ENCODE measurements at regions not wholly inside any gene's neighbourhood (a gene's known extent, or its start where the extent isn't known, plus 50 kb on each side); places are given as distances from the start of the nearest gene placed in this dataset.
"Not testable (repeated sequence)": the region's sequence is repeated elsewhere in the genome, so short reads cannot be mapped to it uniquely, and the experiment has no call there.

DNA sequence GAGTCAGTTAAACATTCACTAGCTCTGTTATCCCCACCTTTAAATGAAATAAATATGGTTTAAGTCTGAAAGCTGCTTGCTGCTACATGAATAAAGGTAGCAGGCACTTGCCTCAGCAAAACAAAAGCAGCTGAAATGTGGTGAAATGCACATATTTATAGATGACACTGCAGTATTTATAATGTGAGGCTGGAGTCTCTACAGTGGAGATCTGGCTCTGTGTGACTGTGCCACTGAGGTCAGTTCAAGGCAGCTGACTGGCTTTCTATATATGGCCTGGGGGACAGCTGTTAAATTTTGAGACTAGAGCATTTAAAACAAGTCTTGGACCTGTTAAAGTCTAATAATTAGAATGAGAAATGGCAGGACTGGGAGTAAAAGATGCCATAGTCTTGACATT is 859.6 kb upstream of the SEMA6A start:
- no peak for DNase-seq (ENCODE audit: low spot score)

GRCh38 chr5:117433818-117434217 is 859.2 kb upstream of the SEMA6A start:
- DNase-seq (ENCODE audit: low spot score), result no peak

DNA sequence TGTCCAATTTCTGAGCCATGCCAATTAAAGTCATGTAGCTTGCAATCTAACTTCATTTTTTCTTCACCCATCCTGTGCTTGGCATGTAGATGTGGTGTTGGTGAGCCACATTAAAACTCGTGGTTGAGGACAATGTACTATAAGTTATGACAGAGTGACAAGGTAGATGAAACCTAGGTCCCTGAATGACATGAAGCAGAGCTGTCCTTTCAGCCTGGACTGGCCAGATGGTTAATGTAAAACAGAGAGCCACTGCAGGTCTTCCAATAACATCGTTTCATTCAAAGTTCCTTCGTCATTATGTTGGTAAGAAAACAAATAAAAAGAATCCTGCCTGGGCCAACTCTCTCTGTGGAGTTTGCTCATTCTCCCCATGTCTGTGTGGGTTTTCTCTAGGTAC is 856.5 kb upstream of the SEMA6A start:
- DNase-seq (ENCODE audit: low spot score), result no peak

GRCh38 chr5:117425163-117425562 is 850.5 kb upstream of the SEMA6A start:
- DNase-seq (ENCODE audit: low spot score), result no peak

DNA sequence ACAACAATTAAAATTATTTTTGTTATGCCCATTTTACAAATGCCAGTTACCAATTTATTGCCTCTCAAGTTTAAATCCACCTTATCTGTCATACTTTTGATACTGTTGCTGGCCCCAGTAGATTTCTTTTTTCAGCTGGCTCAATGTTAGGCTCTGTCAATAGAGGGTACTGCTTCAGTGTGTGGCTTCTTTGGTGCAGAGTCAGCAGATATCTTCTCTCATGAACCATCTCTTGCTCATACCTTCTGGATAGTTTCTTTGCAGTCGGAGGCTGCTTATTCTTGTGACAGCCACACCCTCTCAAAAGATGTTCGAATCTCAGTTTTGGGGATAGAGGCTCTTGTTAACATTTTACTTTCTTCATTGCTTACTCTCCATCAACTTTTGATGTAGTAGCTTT is 849.9 kb upstream of the SEMA6A start:
- no peak for DNase-seq (ENCODE audit: low spot score)

DNA sequence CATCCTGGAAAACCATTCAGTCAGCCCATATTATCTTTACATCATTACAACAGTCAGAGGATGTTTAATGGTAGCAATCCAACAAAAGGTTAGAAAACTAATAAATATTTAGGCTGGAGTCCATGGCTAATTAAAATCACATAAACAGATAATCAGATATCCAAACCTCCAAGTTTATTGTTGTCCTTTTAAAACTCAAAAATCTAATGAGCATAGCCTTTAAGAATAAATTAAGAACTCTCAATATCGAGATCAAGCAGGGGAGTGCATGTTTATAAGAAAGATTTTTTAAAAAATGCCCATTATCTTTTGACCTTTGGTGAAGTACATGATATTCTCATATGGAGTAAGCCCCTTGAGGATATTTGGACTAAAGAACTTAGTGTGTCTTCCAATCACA is 842.9 kb upstream of the SEMA6A start:
- no peak for DNase-seq (ENCODE audit: low spot score)

- DNase-seq (ENCODE audit: low spot score), result no peak
Observed at GRCh38 chr5:117414926-117415325, 840.3 kb upstream of the SEMA6A start.

DNA sequence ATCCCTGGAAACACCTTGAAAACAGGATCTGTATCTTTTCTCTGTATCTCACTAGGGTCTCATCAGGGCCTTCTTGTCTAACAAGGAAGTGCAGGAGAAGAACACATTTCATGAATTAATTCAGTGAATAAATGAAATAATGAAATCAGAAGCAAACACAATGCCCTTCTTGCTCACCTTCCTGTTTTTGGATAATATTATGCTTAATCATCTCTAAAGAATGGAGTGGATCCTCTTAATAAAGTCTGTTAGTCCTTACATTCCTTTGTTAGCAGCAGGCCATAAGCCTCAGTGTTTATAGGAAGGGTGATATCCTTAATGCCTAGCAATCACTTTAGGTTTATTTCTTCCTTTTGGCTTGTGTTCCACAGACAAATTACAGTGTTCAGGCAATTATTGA is 837.1 kb upstream of the SEMA6A start:
- no peak for DNase-seq (ENCODE audit: low spot score)

- DNase-seq (ENCODE audit: low spot score), result no peak
Observed at GRCh38 chr5:117405197-117405596, 830.6 kb upstream of the SEMA6A start.

- DNase-seq (ENCODE audit: low spot score), result no peak
Observed at GRCh38 chr5:117394506-117395157, 820.0 kb upstream of the SEMA6A start.

GRCh38 chr5:117393125-117393524 is 818.5 kb upstream of the SEMA6A start:
- DNase-seq (ENCODE audit: low spot score), result no peak

DNA sequence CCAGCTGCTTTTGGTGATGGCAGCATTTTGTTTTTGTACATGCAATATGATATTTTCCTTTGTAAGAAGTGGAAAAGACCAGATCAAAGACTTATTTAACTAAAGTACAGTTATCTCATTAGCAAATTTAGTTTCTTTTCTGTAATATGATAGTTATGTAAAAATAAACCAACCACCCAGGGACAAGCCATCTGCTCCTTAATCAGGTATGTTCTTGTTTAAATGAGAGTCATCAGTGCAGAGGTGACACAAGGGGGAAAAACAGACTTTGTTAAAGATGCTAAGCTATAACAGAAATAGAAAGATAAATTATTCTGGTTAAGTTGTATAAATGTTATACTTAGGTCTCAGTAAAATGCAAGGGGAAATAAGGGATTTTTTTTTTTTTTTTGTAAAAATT is 805.7 kb upstream of the SEMA6A start:
- DNase-seq (ENCODE audit: low spot score), result no peak

DNA sequence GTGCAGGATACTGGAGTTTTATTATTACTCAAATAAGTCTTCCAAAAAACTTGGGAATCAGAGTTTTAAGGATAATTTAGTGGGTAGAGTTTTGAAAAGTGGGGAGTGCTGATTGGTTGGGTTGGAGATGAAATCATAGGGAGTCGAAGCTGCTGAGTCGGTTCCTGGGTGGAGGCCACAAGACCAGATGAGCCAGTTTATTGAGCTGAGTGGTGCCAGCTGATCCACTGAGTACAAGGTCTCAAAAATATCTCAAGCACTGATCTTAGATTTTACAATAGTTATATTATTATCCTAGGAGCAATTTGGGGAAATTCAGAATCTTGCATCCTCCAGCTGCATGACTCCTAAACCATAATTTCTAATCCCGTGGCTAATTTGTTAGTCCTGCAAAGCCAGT is 804.9 kb upstream of the SEMA6A start:
- no peak for DNase-seq (ENCODE audit: low spot score)

- no peak for DNase-seq (ENCODE audit: low spot score)
Observed at GRCh38 chr5:117376748-117377147, 802.1 kb upstream of the SEMA6A start.

DNA sequence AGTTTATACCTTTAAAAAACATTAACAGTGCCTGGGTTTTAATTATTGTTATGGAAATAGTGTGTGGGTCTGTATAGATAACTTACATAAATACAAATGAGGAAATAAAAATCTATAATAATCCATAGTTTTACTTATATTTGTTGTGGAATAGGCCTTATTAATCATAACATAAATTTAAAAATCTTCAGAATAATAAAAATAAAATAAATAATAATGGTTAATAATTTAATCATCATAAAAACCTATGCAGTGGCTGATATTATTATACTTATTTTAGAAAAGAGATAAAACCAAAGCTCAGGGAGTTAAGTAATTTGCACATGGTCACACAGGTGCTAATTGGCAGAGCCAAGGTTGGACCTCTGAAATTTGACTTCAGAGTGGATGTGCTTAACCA is 785.3 kb upstream of the SEMA6A start:
- DNase-seq (ENCODE audit: low spot score), result no peak

DNA sequence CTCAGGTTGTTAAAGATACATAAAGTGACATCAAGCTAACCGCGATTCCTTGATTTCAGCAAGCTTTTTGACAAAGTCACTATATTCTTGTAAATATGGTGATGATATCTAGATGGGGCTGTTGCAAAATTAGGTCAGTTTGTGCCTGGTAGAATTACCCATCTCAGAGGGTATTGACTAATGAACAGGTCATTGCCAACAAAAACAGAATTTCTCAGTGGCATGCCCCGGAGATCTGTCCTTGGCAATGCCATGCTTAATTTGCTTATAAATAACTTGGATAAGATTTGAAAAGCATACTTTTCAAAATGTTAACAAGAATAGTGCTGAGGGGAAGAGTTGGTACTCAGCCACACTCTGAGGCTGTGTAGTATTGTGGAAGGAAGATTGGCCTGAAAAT is 783.3 kb upstream of the SEMA6A start:
- DNase-seq (ENCODE audit: low spot score), result no peak

GRCh38 chr5:117347280-117347679 is 772.7 kb upstream of the SEMA6A start:
- no peak for DNase-seq (ENCODE audit: low spot score)

DNA sequence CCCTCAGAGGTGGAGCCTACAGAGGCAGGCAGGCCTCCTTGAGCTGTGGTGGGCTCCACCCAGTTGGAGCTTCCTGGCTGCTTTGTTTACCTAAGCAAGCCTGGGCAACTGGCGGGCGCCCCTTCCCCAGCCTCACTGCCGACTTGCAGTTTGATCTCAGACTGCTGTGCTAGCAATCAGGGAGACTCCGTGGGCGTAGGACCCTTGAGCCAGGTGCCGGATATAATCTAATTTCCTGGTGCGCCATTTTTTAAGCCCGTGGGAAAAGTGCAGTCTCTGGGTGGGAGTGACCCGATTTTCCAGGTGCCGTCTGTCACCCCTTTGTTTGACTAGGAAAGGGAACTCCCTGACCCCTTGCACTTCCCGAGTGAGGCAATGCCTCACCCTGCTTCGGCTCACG is 769.1 kb upstream of the SEMA6A start:
- not testable (repeated sequence) for DNase-seq (ENCODE audit: low spot score)

DNA sequence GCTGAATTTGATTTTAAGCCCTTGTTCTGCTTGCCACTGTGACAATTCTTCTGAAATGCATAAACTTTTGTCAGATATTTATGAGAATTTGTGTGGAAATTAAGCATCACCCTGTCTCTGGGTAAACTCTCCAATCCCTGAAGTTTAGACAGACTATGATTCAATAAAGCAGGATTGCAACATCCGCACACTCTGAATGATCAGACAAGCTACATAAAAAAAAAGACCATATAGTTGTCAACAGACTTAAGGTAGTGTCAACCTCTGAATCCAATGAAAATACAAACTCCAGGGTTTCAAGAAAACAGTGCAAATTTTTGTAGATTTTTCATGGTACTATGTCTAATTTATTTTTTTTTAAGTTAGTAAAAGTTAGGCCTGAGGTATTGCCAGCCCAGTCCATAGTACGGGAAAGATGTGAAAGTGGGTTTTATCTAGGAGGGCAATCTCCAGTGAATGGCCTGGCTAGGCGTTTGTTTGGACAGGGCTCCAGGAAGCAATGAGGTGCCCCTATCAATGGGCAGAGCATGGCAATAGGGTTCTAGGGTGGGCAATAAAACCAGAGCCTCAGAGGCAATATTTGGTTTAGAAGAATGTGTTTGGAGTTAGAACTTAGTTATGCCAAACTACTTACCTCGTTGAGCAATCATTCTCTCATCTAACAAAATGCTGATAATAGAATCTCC is 762.6 kb upstream of the SEMA6A start:
- DNase-seq (ENCODE audit: low spot score), result no peak

- DNase-seq (ENCODE audit: low spot score), result no peak
Observed at GRCh38 chr5:117336208-117336607, 761.6 kb upstream of the SEMA6A start.

GRCh38 chr5:117333011-117333410 is 758.4 kb upstream of the SEMA6A start:
- no peak for DNase-seq (ENCODE audit: low spot score)

DNA sequence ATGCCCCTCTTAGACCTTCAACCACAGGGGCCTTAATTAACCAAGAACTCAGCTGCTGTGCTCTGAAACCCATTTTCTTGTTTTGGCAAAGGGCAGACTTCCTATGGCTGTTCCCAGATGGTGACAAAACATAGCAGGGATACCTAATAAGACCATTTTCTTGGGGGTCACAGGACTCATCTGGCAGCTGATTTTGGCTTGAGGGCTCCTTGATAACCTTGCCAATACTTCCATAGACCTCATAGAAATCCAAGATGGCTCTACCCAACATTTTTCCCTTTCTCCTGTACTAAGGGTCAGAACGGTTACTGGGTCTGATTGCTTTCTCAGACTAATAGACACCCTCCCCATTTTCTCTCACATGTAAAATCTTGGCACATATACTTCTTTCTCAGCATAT is 757.7 kb upstream of the SEMA6A start:
- no peak for DNase-seq (ENCODE audit: low spot score)

DNA sequence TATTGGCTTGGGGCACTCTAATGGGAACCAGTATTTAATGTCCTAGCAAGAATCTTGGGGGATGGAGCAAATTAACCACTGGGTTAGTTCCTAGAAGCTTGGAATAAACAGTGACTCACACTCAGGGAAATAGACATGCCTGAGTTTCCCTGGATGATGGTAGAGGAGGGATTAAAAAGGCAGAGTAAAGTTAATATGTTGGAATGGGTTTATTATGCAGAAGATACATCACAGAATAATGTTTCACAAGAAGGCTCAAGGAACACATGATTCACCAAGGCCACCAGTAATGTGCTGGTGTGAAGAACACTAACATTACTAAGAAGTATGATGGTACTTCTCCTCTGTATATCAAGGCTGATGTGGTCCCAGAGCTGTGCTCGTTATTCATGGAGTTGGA is 752.9 kb upstream of the SEMA6A start:
- no peak for DNase-seq (ENCODE audit: low spot score)

GRCh38 chr5:117326997-117327396 is 752.4 kb upstream of the SEMA6A start:
- no peak for DNase-seq (ENCODE audit: low spot score)
